Activated CD4-positive, alpha-beta T cell treated with anti-CD3 and anti-CD28 coated beads, Interleukin-2, amount 50 U/mL, for 16 hours (primary cell): ENCODE measurements at regions not wholly inside any gene's neighbourhood (a gene's known extent, or its start where the extent isn't known, plus 50 kb on each side); places are given as distances from the start of the nearest gene placed in this dataset.
"Not testable (repeated sequence)": the region's sequence is repeated elsewhere in the genome, so short reads cannot be mapped to it uniquely, and the experiment has no call there.

Source experiments
- DNase-seq: peaks from one replicate; pipeline ENCODE4 v3.0.0-alpha.2; 2020

DNA sequence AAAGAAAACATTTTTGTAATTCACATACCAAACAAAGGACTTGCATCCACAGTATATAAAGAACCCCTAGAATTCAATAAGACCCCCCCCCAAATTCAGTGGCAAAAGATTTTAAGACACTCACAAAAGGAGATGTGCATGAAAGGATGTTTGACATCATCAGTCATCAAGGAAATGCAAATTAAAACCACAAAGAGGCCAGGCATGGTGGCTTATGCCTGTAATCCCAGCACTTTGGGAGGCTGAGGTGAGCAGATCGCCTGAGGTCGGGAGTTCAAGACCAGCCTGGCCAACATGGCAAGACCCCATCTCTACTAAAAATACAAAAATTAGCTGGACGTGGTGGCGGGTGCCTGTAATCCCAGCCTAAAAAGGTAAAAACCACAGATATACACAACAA, 61.3 kb downstream of the AIPL1 start:
- DNase-seq = not testable (repeated sequence)

DNA sequence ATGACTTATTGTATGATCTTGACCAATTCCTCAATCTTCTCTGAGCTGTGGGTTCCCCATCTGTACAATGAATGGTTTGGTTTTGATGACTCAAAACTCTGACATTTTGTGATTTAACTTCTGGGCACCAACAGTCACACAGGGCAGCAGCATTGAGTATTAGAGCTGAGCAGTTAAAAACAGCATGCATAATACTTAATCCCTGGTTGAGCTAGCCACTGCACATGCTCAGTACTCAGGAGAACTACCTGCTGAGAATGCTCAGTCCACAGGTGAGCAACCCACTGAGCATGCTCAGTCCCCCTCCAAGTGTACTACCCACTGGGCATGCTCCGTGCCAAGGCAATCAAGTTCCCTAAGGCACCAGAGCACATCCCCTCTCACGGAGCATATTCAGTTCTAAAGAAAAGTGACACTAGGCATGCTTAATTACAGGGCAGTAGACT, 68.7 kb downstream of the AIPL1 start:
- no peak for DNase-seq

DNA sequence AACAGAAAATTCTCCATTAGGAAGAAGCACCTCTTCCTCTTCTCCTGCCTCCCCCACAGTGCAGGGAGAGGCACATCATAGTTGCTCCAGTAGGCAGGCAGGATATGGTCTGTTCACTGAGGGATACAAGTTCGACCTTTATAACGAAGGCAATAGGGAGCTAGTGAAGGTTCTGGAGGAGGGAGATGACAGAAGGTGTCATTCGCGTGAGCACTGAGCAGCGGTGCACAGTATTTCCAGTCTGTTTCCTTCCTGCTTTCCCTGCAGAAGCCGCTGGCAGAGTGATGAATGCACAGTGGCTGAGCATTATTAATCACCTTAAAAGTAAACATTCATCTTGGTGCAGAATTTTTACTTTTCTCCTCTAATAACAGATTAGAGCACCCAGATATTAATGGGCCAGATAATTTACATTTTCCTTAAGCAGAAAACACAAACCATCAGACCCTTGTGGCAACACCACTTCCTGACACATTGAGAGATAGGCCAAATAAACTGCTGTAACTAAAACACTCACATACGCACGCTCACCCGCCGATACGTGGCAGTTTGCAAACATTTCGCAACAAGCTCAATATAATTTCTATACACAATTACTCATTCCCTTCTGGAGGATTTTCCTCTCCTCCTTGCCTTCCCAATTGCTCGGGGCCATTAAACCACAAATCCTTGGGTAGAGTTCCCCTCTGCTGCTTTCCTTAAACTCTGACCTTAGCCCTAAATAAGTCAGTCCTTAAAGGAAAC, 69.5 kb downstream of the AIPL1 start:
- no peak for DNase-seq

DNA sequence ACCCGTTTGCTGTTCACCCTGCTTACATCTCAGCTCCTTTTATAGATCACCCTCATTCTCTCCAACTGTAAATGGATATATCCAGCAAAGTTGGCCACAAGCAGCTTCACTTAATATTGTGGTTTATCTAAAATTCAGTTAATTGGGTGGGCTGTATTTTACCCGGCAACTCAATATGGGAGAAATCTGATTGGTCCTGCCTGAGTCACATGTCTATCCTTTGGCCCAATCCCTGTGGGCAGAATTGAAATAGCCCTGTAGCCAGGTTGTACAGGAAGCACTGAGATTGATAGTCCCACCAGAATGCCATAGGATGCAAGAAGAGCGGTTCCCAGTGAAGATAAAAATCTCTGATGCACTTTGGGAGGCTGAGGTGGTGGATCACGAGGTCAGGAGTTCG, 73.2 kb downstream of the AIPL1 start:
- DNase-seq = peak; percentile 14

DNA sequence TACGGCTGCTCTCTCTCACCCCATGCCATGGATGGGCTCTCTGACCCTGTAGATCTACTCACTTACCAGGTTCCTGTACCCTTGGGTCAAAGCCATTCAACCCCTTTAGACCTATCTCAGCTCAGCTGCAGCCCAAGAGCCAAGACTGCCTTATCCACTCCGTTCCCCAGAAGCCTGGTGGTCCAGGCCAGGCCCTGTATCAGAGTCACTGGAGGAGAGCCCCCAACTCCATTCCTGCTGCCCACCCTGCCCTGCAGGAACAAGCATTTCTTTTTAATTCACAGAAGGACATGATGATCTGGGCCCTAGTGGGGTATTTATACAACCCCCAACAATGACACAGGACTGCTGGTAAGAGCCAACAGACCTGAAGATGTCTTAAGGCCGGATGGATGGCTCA, 76.8 kb downstream of the AIPL1 start:
- no peak for DNase-seq

DNA sequence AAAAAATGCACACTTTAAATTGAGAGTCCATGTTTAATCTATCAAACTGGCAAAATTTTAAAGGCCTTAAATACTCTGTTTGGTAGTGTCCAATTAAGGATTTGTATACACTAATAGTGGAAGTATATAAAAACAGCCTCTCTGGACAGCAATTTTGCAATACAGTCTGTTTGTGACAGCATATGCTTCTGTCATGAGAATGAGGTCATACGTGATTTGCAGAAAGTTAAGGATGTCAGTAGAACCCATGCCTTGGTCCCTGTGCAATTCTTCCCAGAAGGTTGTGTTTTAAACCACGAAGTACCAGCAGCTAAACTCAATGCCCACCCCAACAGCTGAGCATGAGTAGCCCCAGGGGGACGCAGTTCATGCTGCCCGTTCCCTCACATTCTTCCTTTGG, 78.4 kb downstream of the AIPL1 start:
- DNase-seq = no peak

DNA sequence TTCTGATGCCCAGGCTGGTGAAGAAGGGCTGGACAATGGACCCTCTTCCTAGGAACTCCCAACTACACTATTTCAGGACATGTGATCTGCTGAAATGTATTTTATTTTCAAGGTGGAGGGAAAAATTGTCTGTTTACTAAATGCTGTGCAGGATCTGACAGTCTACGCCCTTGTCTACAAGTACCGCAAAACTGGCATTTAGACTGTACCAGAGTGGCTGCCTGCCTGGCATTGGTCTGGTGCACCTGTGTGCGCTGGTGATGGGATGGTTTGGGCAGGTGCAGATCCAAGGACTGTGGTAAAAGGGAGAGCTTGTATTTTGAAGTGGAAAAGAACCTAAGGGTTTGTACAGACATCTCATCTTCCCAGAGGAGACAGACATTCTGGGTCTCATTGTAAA, 79.7 kb downstream of the AIPL1 start:
- no peak for DNase-seq

DNA sequence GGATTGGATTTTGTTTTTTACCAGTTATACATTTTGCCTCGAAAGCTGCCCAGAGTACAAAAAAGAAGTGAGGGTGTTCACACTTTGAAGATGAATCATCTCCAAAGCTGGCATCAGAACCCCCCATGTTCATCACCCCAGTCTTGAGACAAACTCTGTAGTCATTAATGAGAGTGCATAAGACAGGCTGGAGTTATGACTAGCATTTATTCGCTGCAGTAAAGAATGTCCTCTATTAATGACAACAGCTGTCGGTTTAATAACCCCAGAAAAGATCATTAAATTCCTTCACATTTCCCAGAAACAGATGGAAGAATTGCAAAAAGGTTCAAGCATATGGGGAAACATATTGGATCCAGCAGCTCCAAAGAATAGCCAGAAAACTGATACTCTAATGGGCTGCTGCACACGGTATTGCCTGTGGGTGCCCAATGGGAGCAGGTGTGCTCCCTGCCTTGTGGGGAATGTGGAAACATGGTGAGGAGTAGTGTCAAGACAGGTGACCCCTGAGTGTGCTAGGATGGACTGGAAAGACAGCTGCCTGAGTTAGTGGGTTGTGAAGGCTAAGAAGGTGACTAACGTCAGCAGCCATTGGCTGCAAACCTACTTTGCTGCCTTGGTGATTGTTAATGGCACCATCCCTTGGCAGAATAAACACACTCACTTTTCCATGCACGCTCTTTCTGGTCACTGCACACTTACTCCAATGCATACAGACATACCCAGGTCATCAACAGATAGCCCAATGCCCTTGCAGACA, 81.9 kb downstream of the AIPL1 start:
- no peak for DNase-seq

DNA sequence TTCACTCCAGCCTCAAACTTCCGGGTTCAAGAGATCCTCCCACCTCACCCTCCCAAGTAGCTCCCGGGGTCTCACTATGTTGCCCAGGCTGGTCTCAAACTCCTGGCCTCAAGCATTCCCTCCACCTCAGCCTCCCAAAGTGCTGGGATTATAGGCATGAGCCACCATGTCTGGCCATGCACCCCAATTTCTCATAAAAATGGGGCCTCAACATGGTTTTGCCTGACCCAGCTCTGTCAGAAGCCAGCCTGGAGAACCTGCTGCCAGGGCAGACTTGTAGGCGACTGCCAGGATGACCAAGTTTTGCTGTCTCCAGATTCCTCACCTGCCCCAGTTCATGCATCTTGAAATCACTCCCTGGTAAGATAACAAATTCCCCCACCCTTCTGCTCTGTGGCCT, 82.9 kb downstream of the AIPL1 start:
- no peak for DNase-seq

DNA sequence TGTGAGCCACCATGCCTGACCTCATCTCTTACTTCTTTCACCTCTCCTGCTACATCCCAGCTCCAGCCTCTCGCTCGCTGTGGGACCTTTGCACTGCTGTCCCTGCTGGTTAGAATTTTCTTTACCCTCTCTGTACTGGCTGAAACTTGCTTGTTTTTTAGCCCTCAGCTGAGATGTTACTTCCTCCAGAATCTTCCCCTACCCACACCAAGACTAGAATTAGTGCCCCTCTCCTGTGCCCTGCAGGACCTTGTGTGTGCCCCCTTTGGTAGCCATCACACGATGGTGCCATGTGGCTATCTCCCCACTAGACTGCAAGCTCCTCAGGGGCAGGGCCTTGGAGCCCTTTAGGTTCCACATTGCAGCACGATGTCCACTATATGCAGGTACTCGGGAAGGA, 84.1 kb downstream of the AIPL1 start:
- no peak for DNase-seq

DNA sequence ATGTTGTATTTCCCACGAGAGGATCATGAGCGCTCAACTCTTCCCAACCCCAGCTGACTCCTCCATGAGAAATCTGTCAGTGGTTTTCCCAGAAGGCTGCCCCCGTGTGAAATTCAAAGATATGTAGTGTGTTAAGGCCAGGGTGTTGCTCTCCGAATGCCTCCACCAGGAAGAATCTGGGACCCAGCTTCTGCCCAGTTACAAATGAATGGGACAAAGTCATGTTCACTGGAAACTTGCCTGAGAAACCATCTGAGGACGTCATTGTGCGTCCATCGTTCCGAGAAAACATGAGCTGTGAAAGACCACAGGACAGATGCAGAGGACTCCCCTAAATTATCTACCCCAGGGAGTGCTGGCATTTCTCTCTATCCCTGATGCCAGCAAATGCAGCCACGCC, 86.0 kb downstream of the AIPL1 start:
- no peak for DNase-seq

DNA sequence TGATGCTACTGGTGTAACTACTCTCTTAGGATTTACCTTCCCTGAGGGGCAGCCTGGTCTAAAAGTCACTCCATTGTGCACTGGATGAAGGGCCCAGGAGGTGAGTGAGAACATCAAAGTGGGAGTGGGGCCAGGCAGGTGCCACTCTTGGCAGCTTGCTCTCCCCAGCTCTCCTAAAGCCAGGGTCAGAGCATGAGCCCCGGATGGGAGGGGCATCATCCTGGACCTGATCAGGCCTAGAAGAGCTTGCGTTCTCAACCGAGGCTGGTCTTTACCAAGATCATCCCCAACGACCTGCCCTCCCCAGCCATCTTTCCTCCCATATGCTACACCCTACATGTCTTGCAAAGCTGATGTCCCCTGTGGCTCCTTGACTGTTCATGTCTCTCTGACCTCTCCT, 87.1 kb downstream of the AIPL1 start:
- DNase-seq = no peak

DNA sequence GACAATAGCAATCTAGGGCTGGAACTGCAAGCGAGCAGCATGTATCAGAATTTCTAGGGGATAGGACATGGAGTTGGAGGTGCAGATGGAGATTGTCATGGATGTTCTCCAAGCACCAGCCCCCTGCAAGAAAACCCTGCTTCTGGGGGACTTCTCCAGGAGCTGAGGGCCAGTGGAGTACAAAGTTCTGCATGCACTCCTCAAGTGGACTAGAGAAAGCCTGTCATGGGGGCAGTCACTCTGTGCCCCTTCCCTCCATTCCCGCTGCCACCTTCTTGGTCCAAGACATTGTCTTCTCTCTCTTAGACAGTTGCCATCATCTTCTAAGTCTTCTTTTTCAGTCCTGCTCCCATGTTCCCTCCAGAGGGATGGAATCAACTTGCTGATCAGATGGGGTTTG, 87.9 kb downstream of the AIPL1 start:
- DNase-seq = no peak

DNA sequence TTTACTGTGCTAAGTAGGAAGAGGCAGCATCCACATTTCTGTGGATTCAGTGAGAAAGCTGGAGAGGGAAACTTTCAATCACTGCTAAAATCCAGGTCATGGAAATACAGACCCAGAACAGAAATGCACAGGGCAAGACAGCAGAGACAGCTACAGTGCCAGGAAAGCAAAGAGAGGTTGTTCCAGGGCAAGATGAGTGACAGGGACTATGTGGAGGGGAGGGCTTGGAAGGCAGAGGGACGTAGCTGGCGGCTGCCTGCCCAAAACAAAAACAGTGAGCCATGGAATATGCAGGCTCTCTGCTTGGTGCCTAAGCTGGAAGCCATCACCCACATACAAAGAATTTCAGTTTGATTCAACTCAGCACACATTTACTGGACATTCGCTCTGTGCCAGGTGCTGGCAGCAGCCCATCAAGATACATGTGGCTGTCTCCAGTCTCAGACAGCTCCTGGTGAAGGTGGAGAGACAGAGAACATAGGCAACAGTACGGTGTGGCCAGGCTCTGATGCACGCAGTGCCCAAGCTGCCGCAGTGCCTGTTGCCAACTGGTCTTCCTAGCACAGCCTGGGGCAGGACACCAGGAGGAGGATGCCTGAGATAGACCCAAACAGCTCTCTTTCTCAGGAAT, 88.7 kb downstream of the AIPL1 start:
- DNase-seq = no peak

DNA sequence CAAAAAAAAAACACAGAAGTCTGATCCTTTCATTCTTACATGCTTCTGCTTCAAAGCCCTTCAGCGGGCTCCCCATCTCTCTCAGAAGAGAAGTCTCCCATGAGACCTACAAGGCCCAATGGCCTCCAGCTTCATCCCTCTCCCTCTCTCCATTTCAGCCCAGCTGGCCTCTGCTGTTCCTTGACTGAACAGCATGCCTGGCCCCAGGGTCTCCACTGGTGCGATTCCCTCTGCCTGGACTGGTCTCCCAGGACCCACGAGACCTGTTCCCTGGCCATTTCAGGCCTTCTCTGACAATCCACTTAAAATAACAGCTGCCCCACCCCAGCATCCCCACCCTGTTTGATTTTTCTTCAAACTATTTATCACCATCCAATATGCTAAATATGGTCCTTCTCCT, 91.2 kb downstream of the AIPL1 start:
- no peak for DNase-seq

DNA sequence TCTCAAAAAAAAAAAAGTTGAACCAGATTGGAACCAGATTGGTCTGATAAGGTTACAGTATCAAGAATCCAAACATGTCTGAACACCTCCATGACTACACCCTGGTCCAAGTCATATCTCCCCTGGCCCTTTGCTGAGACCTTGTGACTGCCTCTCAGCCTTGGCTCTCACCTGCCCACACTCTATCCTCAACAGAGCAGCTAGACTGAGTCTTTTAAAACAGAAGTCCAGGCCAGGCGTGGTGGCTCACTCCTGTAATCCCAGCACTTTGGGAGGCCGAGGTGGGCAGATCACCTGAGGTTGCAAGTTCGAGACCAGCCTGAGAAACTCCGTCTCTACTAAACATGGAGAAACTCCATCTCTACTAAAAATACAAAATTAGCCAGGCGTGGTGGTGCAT, 91.7 kb downstream of the AIPL1 start:
- DNase-seq = no peak

DNA sequence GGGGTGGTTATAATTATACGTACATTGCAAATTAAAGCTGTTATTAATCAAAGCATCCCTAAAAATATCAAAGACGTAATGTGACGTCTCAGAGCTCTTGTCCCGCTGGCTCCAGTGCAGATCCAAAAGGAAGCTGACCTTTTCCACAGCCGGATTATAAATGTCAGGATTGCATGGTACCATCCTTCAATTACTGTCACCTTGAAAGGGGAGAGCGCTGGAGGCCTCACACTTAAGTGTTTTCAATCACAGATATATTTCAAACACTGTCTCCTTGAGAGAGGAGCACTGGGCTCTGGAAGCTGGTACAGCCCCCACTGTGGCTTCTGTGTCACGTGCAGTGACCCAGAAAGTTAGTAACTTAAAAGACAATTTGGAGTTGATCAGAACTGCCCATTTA, 94.2 kb downstream of the AIPL1 start:
- no peak for DNase-seq

DNA sequence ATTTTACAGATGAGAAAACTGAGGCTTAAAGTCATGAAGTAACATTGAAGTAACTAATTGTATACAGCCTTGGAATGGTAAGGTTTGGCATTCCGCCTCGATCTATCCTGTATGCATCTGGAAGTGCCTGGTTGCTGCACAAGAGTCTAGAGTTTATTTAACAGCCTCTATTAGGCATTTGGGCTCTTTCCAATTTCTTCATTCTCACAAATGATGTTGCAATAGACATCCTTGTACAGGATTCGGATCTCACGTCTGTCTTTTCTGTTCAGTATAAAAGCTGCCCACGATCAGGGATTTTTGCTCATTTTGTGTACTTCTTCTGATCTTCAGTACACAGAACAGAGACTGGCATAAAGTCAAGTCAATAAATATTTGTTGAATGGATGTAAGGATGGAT, 100.5 kb downstream of the AIPL1 start:
- no peak for DNase-seq

DNA sequence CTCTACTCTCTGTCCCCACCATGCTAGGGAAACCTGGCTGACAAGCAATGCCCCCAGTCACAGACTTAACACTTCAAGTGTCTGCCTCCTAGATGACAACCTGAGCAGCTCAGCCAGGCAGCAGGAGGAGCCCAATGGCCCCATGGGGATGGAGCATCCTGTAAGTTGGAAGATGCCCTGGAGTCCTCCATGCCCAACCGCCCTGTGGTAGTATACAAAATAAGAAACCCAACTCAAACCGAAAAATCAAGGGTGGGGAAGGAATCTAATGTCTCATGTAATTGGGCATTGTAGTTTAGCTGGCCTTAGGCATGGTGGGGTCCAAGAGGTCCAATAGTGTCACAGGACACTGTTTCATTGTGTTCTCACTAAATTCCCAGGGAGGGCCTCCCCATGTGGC, 104.0 kb downstream of the AIPL1 start:
- no peak for DNase-seq

DNA sequence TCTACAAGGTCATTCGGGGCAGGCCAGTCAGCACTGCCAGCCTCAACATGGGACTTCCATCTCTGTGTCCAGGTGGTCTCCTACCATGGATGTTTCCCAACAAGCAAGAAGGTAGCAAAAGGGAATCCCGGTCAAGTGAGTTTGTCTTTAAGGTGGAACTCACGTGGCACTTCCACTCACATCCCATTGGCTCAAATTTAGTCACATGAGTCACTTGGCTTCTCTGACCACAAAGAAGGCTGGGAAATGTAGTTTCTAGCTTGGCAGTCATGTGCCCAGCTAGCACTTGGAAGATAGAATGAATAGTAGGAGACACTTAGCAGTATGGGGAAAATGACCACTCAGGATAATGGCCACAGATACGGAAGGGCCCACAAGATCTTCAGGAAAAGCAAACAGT, 106.6 kb downstream of the AIPL1 start:
- DNase-seq = no peak

DNA sequence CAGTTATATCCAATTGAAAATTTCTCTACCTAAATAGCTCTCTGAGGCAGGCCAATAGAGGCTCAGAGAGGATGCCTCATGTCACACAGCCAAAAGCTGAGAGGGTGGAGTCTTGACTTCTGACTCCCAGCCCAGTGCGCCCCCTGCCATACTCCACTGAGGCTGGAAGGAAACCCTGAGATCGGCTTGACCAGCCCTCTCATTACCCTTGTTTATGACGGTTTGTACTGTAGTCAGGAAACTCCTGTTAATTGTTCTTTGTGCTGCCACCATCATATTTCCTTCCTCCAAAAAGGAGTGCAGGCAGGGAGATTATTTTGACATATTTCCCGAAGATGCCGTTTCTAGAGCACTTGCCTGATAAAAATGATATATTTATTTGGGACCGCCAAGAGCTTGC, 107.9 kb downstream of the AIPL1 start:
- DNase-seq = peak; percentile 2

DNA sequence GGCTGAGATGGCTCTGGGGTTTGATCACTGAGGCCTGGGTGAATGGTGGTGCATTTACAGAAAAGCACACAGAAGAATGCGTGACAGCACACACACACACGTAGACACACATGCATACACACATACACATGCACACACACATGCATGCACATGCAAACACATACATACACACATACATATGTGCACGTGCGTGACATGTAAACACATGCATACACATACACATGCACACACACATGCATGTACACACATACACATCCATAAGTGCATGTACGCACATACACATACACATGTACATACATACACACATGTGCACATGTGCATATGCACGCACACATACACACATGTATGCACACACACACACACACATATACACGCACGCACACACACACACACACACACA, 108.4 kb downstream of the AIPL1 start:
- DNase-seq = no peak

DNA sequence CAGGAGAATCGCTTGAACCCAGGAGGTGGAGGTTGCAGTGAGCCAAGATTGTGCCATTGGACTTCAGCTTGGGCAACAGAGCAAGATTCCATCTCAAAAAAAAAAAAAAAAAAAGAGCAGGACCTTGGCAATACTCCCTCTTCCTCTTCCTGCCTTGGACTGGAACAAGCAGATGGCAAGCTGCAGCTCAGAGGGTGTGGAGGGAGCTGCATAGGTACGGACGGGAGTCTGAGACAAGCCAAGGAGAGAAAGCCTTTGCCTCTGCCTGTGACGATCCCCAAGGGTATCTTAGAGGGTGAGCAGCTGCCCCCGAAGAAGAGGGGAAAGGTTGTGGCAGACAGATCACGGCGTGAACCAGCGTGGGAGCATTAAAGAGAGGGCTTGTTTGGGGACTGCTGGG, 109.2 kb downstream of the AIPL1 start:
- no peak for DNase-seq

DNA sequence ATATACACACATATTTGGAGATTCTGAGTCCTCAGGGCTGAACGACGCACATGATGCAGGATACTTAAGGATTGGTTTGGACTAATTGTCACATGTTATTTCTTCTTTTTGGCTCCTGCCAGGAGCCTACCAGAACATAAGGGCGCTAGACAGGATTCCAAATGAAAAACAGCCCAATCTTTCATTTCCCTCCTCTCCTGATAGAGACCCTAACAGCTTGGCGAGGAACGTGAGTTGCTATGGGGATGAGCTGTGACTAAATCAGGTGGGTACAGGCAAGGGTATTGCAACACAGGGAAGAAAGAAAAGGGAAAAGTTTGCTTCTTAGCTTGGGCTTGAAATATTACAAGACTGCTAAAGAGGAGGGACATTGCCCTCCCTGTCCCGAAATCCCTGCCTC, 109.9 kb downstream of the AIPL1 start:
- no peak for DNase-seq
